Panc1 (cell line): ENCODE measurements at regions not wholly inside any gene's neighbourhood (a gene's known extent, or its start where the extent isn't known, plus 50 kb on each side); places are given as distances from the start of the nearest gene placed in this dataset.

Experiments used
- ATAC-seq: fragments of 200-7000 bp; cut with Tn5 transposase; 2 replicates; pipeline ENCODE4 v1.9.1; 2020; ENCODE audit warnings: mild to moderate bottlenecking, moderate library complexity
- BruUV-seq: library from RNA; stranded (reverse); fragments of 400-500 nt; replicated peaks from 2 replicates; lab custom pipeline; 2021; lab: Mats Ljungman, UMichigan
- CTCF ChIA-PET: fragments of 300-600 bp; sonication (Branson Sonifier 250); formaldehyde crosslinking; loops from one replicate; lab custom pipeline; 2022; ENCODE audit warnings: antibody characterized with exemption; lab: Charles Lee
- POLR2A ChIA-PET: fragments of 300-600 bp; sonication (Branson Sonifier 250); formaldehyde crosslinking; loops from one replicate; lab custom pipeline; 2022; ENCODE audit warnings: antibody characterized with exemption; lab: Charles Lee
- DNase-seq: peaks from one replicate; pipeline ENCODE4 v3.0.0-alpha.2; 2010; ENCODE audit warnings: low read depth, low spot score
- H3K27ac ChIP-seq: 2 replicates; pipeline ENCODE4 v1.5.1; 2011; ENCODE audit warnings: mild to moderate bottlenecking, low read length, inconsistent platforms
- H3K27me3 ChIP-seq: fragments of 200-500 bp; sonication (Bioruptor generic); 2 replicates; pipeline ENCODE4 v1.6.0; 2014; ENCODE audit warnings: low read length, inconsistent platforms; ENCODE audit not compliant: control insufficient read depth, insufficient read depth
- H3K36me3 ChIP-seq: fragments of 200-500 bp; sonication (Bioruptor generic); 2 replicates; pipeline ENCODE4 v1.5.1; 2014; ENCODE audit warnings: inconsistent platforms, mild to moderate bottlenecking, low read length, moderate library complexity; ENCODE audit not compliant: control insufficient read depth, insufficient read depth
- H3K4me1 ChIP-seq: 2 replicates; pipeline ENCODE4 v1.5.1; 2011; ENCODE audit warnings: inconsistent platforms, mild to moderate bottlenecking, low read length, moderate library complexity; ENCODE audit not compliant: control insufficient read depth, insufficient read depth
- H3K4me3 ChIP-seq, 2 experiments: 2 replicates each; pipeline ENCODE4 v1.5.1; 2011 to 2012; ENCODE audit warnings: low read depth in 2 of 2, low read length in 2 of 2, mild to moderate bottlenecking in 2 of 2, inconsistent platforms in 1 of 2, moderate library complexity in 1 of 2
- H3K9me3 ChIP-seq: fragments of 200-500 bp; sonication (Bioruptor generic); 2 replicates; pipeline ENCODE4 v1.5.1; 2014; ENCODE audit warnings: low read depth, mild to moderate bottlenecking, inconsistent platforms, low read length, moderate library complexity; ENCODE audit not compliant: control insufficient read depth, insufficient read depth
- POLR2AphosphoS5 ChIP-seq: IDR thresholded peaks from 2 replicates; pipeline ENCODE4 v1.6.1; 2012; ENCODE audit warnings: mild to moderate bottlenecking, low read depth, low read length, moderate library complexity
- SIN3A ChIP-seq: IDR thresholded peaks from 2 replicates; pipeline ENCODE4 v1.6.1; 2012; ENCODE audit warnings: low read depth, mild to moderate bottlenecking, low read length, moderate library complexity, borderline replicate concordance; ENCODE audit not compliant: insufficient read depth
- TCF7L2 ChIP-seq: IDR thresholded peaks from 2 replicates; pipeline ENCODE4 v1.6.1; 2011; ENCODE audit warnings: mild to moderate bottlenecking, low read depth, low read length, inconsistent platforms
- in situ Hi-C: cut with HindIII; loops from 2 replicates; pipeline ENCODE4 v1.10.0; 2016; ENCODE audit warnings: low sequenced_read_pairs, low pct_unique_long_range_greater_than_20kb
- intact Hi-C: fragments of 100-400 bp; cut with micrococcal nuclease; formaldehyde crosslinking; loops from one replicate; pipeline ENCODE4 v1.10.0; 2022; ENCODE audit not compliant: unreplicated experiment
- TF ChIP-seq, protein P1 (sequence below): fragments of 450-650 bp; IDR thresholded peaks from 2 replicates; pipeline ENCODE4 v1.5.1; 2017; ENCODE audit warnings: mild to moderate bottlenecking
- TF ChIP-seq, protein P2 (sequence below), 2 experiments: IDR thresholded peaks; 2 replicates each; pipeline ENCODE4 v1.6.1; 2011 to 2012; ENCODE audit warnings: low read depth in 2 of 2, control low read depth in 1 of 2, low read length in 1 of 2, mild to moderate bottlenecking in 1 of 2, moderate library complexity in 1 of 2; ENCODE audit not compliant: insufficient read depth in 1 of 2

GRCh38 chr1:72693376-72693775 is 411.0 kb upstream of the NEGR1 start:
- BruUV-seq: no TSS peak
- DNase-seq: no peak
- Histone ChIP-seq H3K4me1 (no peaks in the 10 kb centered on the region), H3K36me3 (no peaks in the 10 kb centered on the region), H3K27me3 (no peaks in the 10 kb centered on the region), H3K4me3 (no peak overlapping the region), H3K27ac (no peak overlapping the region), H3K9me3 (peaks cover 14% of the 10 kb centered on the region)
- TF ChIP-seq, protein P1, sequence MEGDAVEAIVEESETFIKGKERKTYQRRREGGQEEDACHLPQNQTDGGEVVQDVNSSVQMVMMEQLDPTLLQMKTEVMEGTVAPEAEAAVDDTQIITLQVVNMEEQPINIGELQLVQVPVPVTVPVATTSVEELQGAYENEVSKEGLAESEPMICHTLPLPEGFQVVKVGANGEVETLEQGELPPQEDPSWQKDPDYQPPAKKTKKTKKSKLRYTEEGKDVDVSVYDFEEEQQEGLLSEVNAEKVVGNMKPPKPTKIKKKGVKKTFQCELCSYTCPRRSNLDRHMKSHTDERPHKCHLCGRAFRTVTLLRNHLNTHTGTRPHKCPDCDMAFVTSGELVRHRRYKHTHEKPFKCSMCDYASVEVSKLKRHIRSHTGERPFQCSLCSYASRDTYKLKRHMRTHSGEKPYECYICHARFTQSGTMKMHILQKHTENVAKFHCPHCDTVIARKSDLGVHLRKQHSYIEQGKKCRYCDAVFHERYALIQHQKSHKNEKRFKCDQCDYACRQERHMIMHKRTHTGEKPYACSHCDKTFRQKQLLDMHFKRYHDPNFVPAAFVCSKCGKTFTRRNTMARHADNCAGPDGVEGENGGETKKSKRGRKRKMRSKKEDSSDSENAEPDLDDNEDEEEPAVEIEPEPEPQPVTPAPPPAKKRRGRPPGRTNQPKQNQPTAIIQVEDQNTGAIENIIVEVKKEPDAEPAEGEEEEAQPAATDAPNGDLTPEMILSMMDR: no peak
- TF ChIP-seq SIN3A: no peak
- no peak for TF ChIP-seq TCF7L2
- TF ChIP-seq POLR2AphosphoS5: no peak
- TF ChIP-seq, protein P2, sequence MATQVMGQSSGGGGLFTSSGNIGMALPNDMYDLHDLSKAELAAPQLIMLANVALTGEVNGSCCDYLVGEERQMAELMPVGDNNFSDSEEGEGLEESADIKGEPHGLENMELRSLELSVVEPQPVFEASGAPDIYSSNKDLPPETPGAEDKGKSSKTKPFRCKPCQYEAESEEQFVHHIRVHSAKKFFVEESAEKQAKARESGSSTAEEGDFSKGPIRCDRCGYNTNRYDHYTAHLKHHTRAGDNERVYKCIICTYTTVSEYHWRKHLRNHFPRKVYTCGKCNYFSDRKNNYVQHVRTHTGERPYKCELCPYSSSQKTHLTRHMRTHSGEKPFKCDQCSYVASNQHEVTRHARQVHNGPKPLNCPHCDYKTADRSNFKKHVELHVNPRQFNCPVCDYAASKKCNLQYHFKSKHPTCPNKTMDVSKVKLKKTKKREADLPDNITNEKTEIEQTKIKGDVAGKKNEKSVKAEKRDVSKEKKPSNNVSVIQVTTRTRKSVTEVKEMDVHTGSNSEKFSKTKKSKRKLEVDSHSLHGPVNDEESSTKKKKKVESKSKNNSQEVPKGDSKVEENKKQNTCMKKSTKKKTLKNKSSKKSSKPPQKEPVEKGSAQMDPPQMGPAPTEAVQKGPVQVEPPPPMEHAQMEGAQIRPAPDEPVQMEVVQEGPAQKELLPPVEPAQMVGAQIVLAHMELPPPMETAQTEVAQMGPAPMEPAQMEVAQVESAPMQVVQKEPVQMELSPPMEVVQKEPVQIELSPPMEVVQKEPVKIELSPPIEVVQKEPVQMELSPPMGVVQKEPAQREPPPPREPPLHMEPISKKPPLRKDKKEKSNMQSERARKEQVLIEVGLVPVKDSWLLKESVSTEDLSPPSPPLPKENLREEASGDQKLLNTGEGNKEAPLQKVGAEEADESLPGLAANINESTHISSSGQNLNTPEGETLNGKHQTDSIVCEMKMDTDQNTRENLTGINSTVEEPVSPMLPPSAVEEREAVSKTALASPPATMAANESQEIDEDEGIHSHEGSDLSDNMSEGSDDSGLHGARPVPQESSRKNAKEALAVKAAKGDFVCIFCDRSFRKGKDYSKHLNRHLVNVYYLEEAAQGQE (IDR thresholded peaks at IDR 0.05; ENCODE audit: insufficient read depth in 1 of 2, low read depth in 2 of 2, low read length in 1 of 2): no peak
- ChIA-PET CTCF (no interaction called here), POLR2A (no interaction called here)
- no peak for ATAC-seq
- intact Hi-C loops: no loop called here
- in situ Hi-C loops: no loop called here

DNA sequence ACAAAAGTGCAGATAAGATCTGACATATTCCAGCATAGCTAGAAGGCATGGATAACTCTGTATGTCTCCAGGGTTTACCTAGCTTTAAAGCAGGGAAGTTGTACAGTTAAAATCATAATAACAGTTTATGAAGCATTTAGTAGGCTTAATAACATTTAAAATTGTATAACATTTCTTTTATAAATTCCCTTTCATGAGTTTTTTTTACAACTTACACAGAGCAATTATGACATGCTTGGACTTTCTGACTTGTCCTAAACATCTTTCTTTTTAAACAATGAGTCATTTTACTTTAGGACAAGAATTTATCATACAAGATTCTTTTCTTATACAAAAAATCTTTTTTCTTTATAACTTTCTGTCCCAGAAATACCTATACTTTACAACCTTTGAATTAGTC is 408.5 kb upstream of the NEGR1 start:
- CTCF ChIA-PET: no interaction called here
- H3K9me3 ChIP-seq: peaks cover 14% of the 10 kb centered on the region
- POLR2A ChIA-PET: no interaction called here
- no peak for ATAC-seq
- intact Hi-C loops (no loop called here), in situ Hi-C loops (no loop called here)
- H3K4me1 ChIP-seq: no peaks in the 10 kb centered on the region
- H3K27ac ChIP-seq: no peak overlapping the region
- no peaks in the 10 kb centered on the region for H3K27me3 ChIP-seq
- no peak for DNase-seq
- BruUV-seq: no TSS peak
- H3K36me3 ChIP-seq: no peaks in the 10 kb centered on the region
- no peak overlapping the region for H3K4me3 ChIP-seq
- TF ChIP-seq, protein P1: no peak
- TF ChIP-seq POLR2AphosphoS5 (no peak), SIN3A (no peak), TCF7L2 (no peak)
- TF ChIP-seq, protein P2 (IDR thresholded peaks at IDR 0.05; ENCODE audit: insufficient read depth in 1 of 2, low read depth in 2 of 2, low read length in 1 of 2): no peak
